ENCODE measurements at regions not wholly inside any gene's neighbourhood (a gene's known extent, or its start where the extent isn't known, plus 50 kb on each side); places are given as distances from the start of the nearest gene placed in this dataset.

- ATAC-seq, result no peak
- Histone ChIP-seq H3K4me3 (ENCODE audit: low read length) (no peak overlapping the region), H3K36me3 (ENCODE audit: low read depth, low read length) (no peaks in the 10 kb centered on the region), H3K79me2 (ENCODE audit: low read length) (no peaks in the 10 kb centered on the region), H3K27me3 (ENCODE audit: low read length) (no peaks in the 10 kb centered on the region), H4K20me1 (ENCODE audit: low read length) (no peaks in the 10 kb centered on the region), H3K4me1 (ENCODE audit: insufficient read depth, low read length) (no peaks in the 10 kb centered on the region), H3K9me2 (replicated peaks; ENCODE audit: low read length) (no peaks in the 10 kb centered on the region), H3K9ac (ENCODE audit: low read length) (no peak overlapping the region), H2AFZ (ENCODE audit: low read length) (no peak overlapping the region), H3K27ac (ENCODE audit: low read length) (no peak overlapping the region), H3K9me3 (ENCODE audit: low read length) (peaks cover 14% of the 10 kb centered on the region; the same call in 1 of the 2 replicates), H3F3A (ENCODE audit: low read length, unreplicated experiment) (no peaks in the 10 kb centered on the region), H3K4me2 (ENCODE audit: low read length) (no peak overlapping the region)
- POLR2A ChIA-PET (ENCODE audit: unreplicated experiment), result no interaction called here
- intact Hi-C loops (cut with micrococcal nuclease), result no loop called here
- TF ChIP-seq EZH2 (IDR thresholded peaks at IDR 0.05; ENCODE audit: low read length, unreplicated experiment), result no peak
- TF ChIP-seq CTCF (conservative IDR thresholded peaks at IDR 0.05; ENCODE audit: low read depth, low read length), result no peak
- TF ChIP-seq EZH2phosphoT487 (IDR thresholded peaks at IDR 0.05; ENCODE audit: borderline replicate concordance, low read length), result no peak
- no TSS peak for BruUV-seq (replicated peaks)
- DNase-seq, result no peak
- CTCF ChIA-PET, result no interaction called here
These were observed 1353.2 kb downstream of the AACS start for GRCh38 chr12:126418400-126418799.

- no peak overlapping the region for H3K4me3 ChIP-seq (ENCODE audit: low read length)
- no peaks in the 10 kb centered on the region for H3F3A ChIP-seq (ENCODE audit: low read length, unreplicated experiment)
- no TSS peak for BruUV-seq (replicated peaks)
- no peaks in the 10 kb centered on the region for H3K4me1 ChIP-seq (ENCODE audit: insufficient read depth, low read length)
- DNase-seq (no peak), ATAC-seq (no peak)
- no peak overlapping the region for H3K4me2 ChIP-seq (ENCODE audit: low read length)
- ChIA-PET CTCF (no interaction called here), POLR2A (ENCODE audit: unreplicated experiment) (no interaction called here)
- H3K27me3 ChIP-seq (ENCODE audit: low read length), result no peaks in the 10 kb centered on the region
- H2AFZ ChIP-seq (ENCODE audit: low read length), result no peak overlapping the region
- H3K36me3 ChIP-seq (ENCODE audit: low read depth, low read length), result no peaks in the 10 kb centered on the region
- H3K27ac ChIP-seq (ENCODE audit: low read length), result no peak overlapping the region
- H3K9me3 ChIP-seq (ENCODE audit: low read length), result peaks cover 14% of the 10 kb centered on the region; the same call in 1 of the 2 replicates
- H4K20me1 ChIP-seq (ENCODE audit: low read length), result no peaks in the 10 kb centered on the region
- no peaks in the 10 kb centered on the region for H3K9me2 ChIP-seq (replicated peaks; ENCODE audit: low read length)
- no peak overlapping the region for H3K9ac ChIP-seq (ENCODE audit: low read length)
- no peaks in the 10 kb centered on the region for H3K79me2 ChIP-seq (ENCODE audit: low read length)
- intact Hi-C loops (cut with micrococcal nuclease), result no loop called here
- TF ChIP-seq CTCF (conservative IDR thresholded peaks at IDR 0.05; ENCODE audit: low read depth, low read length) (no peak), EZH2phosphoT487 (IDR thresholded peaks at IDR 0.05; ENCODE audit: borderline replicate concordance, low read length) (no peak), EZH2 (IDR thresholded peaks at IDR 0.05; ENCODE audit: low read length, unreplicated experiment) (no peak)
These were observed 1353.9 kb downstream of the AACS start for GRCh38 chr12:126419131-126419530.

- TF ChIP-seq EZH2phosphoT487 (IDR thresholded peaks at IDR 0.05; ENCODE audit: borderline replicate concordance, low read length), result no peak
- TF ChIP-seq EZH2 (IDR thresholded peaks at IDR 0.05; ENCODE audit: low read length, unreplicated experiment), result no peak
- TF ChIP-seq CTCF (conservative IDR thresholded peaks at IDR 0.05; ENCODE audit: low read depth, low read length), result no peak
- ChIA-PET CTCF (no interaction called here), POLR2A (ENCODE audit: unreplicated experiment) (no interaction called here)
- H3K9me2 ChIP-seq (replicated peaks; ENCODE audit: low read length), result no peaks in the 10 kb centered on the region
- H3K36me3 ChIP-seq (ENCODE audit: low read depth, low read length), result no peaks in the 10 kb centered on the region
- no peaks in the 10 kb centered on the region for H3K4me1 ChIP-seq (ENCODE audit: insufficient read depth, low read length)
- H3K79me2 ChIP-seq (ENCODE audit: low read length), result no peaks in the 10 kb centered on the region
- DNase-seq, result no peak
- no peaks in the 10 kb centered on the region for H3F3A ChIP-seq (ENCODE audit: low read length, unreplicated experiment)
- H3K27ac ChIP-seq (ENCODE audit: low read length), result no peak overlapping the region
- ATAC-seq, result no peak
- BruUV-seq (replicated peaks), result no TSS peak
- H3K9ac ChIP-seq (ENCODE audit: low read length), result no peak overlapping the region
- no peaks in the 10 kb centered on the region for H3K27me3 ChIP-seq (ENCODE audit: low read length)
- intact Hi-C loops (cut with micrococcal nuclease), result no loop called here
- H3K4me3 ChIP-seq (ENCODE audit: low read length), result no peak overlapping the region
- H3K9me3 ChIP-seq (ENCODE audit: low read length), result no peaks in the 10 kb centered on the region
- H4K20me1 ChIP-seq (ENCODE audit: low read length), result no peaks in the 10 kb centered on the region
- no peak overlapping the region for H3K4me2 ChIP-seq (ENCODE audit: low read length)
- no peak overlapping the region for H2AFZ ChIP-seq (ENCODE audit: low read length)
These were observed 1359.5 kb downstream of the AACS start for GRCh38 chr12:126424696-126425095.

Measured in PC-3 (cell line).